ENCODE measurements at regions not wholly inside any gene's neighbourhood (a gene's known extent, or its start where the extent isn't known, plus 50 kb on each side); places are given as distances from the start of the nearest gene placed in this dataset.

- TF ChIP-seq CTCF (IDR thresholded peaks at IDR 0.05): no peak
- no peaks in the 10 kb centered on the region for H3K27me3 ChIP-seq
- FAIRE-seq: no peak
Measured at GRCh38 chr9:1469996-1470395, 419.8 kb downstream of the DMRT2 start.

GRCh38 chr9:1473956-1474634, 423.9 kb downstream of the DMRT2 start:
- WGBS, 2 donors: 42 to 43% methylated on average over 3 of the region's 3 CpGs
- Histone ChIP-seq H3K27me3 (no peaks in the 10 kb centered on the region), H3K4me1 (no peaks in the 10 kb centered on the region), H3K27ac (no peak overlapping the region), H3K4me3 (no peak overlapping the region), H3K9me3 (no peaks in the 10 kb centered on the region), H3K36me3 (no peaks in the 10 kb centered on the region)
- no peak for DNase-seq
- intact Hi-C loops (cut with DNase I): no loop called here
- ATAC-seq: no peak
- no peak for FAIRE-seq
- TF ChIP-seq CTCF (IDR thresholded peaks at IDR 0.05): no peak

More at GRCh38 chr9:1469996-1470395, 419.8 kb downstream of the DMRT2 start:
- no peaks in the 10 kb centered on the region for H3K36me3 ChIP-seq
- 34 to 52% methylated on average over 1 of the region's 1 CpG for WGBS, 2 donors
- DNase-seq (no peak), ATAC-seq (no peak)
- no peaks in the 10 kb centered on the region for H3K4me1 ChIP-seq
- no peaks in the 10 kb centered on the region for H3K9me3 ChIP-seq
- H3K4me3 ChIP-seq: no peak overlapping the region
- H3K27ac ChIP-seq: no peak overlapping the region
- intact Hi-C loops (cut with DNase I): no loop called here

- no peak for TF ChIP-seq CTCF (IDR thresholded peaks at IDR 0.05)
- no peak for FAIRE-seq
- H3K4me1 ChIP-seq: no peaks in the 10 kb centered on the region
- intact Hi-C loops (cut with DNase I): no loop called here
- no peaks in the 10 kb centered on the region for H3K9me3 ChIP-seq
- WGBS, 2 donors: 26% methylated on average over 1 of the region's 1 CpG
- H3K4me3 ChIP-seq: no peak overlapping the region
- ATAC-seq: no peak
- no peaks in the 10 kb centered on the region for H3K36me3 ChIP-seq
- no peaks in the 10 kb centered on the region for H3K27me3 ChIP-seq
- no peak for DNase-seq
- H3K27ac ChIP-seq: no peak overlapping the region
Measured at GRCh38 chr9:1474671-1475070, 424.5 kb downstream of the DMRT2 start.

GRCh38 chr9:1490341-1491232, 440.4 kb downstream of the DMRT2 start:
- intact Hi-C loops (cut with DNase I): no loop called here
- FAIRE-seq: no peak
- WGBS, 2 donors: 23 to 25% methylated on average over 8 of the region's 8 CpGs
- Histone ChIP-seq H3K4me3 (no peak overlapping the region), H3K4me1 (no peaks in the 10 kb centered on the region), H3K36me3 (no peaks in the 10 kb centered on the region), H3K9me3 (no peaks in the 10 kb centered on the region), H3K27ac (no peak overlapping the region), H3K27me3 (no peaks in the 10 kb centered on the region)
- DNase-seq: no peak
- peak in 2 of 4 donors; percentile 40 to 52 for ATAC-seq
- TF ChIP-seq CTCF (IDR thresholded peaks at IDR 0.05): no peak

DNA sequence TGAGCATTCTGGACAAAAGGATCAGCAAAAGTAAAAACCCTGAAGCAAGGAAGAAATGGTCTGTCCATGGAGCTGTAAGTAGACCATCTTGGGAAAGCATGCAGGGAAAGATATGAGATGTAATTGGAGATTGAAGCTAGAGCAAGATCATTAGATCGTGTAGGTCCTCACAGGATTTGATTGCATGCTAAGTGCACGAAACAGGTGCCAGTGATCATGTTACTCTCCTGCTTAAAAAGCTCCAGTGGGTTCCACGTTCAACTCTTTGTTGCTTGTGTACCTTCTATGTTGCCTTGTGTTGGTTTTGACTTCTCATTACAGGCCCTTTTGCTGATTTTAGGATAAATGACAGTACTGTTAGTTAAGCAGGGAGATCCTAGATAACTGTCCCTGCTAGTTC, 442.0 kb downstream of the DMRT2 start:
- Histone ChIP-seq H3K9me3 (no peaks in the 10 kb centered on the region), H3K27ac (no peak overlapping the region), H3K4me3 (no peak overlapping the region), H3K36me3 (no peaks in the 10 kb centered on the region), H3K4me1 (no peaks in the 10 kb centered on the region), H3K27me3 (no peaks in the 10 kb centered on the region)
- no peak for TF ChIP-seq CTCF (IDR thresholded peaks at IDR 0.05)
- 55 to 56% methylated on average over 3 of the region's 3 CpGs for WGBS, 2 donors
- intact Hi-C loops (cut with DNase I): no loop called here
- FAIRE-seq: no peak
- no peak for ATAC-seq
- no peak for DNase-seq

Data from pancreas (tissue), 10 donors.